ENCODE measurements at regions not wholly inside any gene's neighbourhood (a gene's known extent, or its start where the extent isn't known, plus 50 kb on each side); places are given as distances from the start of the nearest gene placed in this dataset.
A peak's percentile ranks its signal among the peaks of the same experiment; 100 is the strongest.
"Not testable (repeated sequence)": the region's sequence is repeated elsewhere in the genome, so short reads cannot be mapped to it uniquely, and the experiment has no call there.

DNA sequence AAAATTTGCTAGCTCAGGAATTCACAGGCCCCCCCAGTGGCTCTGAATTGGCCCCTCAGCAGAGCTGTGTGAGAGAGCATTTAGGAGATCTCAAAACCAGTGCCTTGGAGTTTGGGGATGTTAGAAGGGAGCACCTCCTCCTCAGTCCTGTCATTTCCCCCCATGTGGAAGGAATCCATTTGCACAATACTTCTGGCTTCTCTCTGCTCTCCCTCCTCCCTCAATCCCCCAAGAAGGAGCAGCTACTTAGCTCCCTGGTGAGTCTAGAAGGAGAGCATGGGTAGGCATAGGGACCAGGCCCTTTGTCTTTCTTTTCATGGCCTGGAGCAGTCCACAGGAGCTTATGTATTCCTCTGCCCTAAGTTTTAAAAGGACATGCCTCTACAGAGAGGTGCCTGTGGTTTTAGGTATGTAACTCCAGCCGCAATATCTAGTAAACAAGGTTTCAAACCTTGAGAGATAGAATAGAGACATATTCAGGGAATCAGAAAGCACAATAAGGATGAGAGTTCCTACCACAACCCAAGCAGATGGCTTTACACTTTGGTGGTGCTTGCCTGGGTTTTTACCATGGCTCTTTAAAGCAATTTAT lies 199.4 kb downstream of the FCRL5 start:
- H3K4me1 ChIP-seq (ENCODE audit: control insufficient read depth in 5 of 5, insufficient read depth in 5 of 5, low read length in 5 of 5): no peaks in the 10 kb centered on the region
- WGBS, 2 donors: 90 to 93% methylated on average over 1 of the region's 1 CpG
- no peak overlapping the region for H3K9ac ChIP-seq (ENCODE audit: insufficient read depth in 1 of 2, low read length in 2 of 2)
- TF ChIP-seq, protein P1, sequence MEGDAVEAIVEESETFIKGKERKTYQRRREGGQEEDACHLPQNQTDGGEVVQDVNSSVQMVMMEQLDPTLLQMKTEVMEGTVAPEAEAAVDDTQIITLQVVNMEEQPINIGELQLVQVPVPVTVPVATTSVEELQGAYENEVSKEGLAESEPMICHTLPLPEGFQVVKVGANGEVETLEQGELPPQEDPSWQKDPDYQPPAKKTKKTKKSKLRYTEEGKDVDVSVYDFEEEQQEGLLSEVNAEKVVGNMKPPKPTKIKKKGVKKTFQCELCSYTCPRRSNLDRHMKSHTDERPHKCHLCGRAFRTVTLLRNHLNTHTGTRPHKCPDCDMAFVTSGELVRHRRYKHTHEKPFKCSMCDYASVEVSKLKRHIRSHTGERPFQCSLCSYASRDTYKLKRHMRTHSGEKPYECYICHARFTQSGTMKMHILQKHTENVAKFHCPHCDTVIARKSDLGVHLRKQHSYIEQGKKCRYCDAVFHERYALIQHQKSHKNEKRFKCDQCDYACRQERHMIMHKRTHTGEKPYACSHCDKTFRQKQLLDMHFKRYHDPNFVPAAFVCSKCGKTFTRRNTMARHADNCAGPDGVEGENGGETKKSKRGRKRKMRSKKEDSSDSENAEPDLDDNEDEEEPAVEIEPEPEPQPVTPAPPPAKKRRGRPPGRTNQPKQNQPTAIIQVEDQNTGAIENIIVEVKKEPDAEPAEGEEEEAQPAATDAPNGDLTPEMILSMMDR (IDR thresholded peaks at IDR 0.05; ENCODE audit: control extremely low read depth, extremely low read depth): no peak
- no peak overlapping the region for H3K4me3 ChIP-seq
- H3K36me3 ChIP-seq (ENCODE audit: control insufficient read depth in 4 of 4, insufficient read depth in 4 of 4, low read length in 4 of 4): no peaks in the 10 kb centered on the region
- no peaks in the 10 kb centered on the region for H3K27me3 ChIP-seq (ENCODE audit: control insufficient read depth in 3 of 3, insufficient read depth in 3 of 3, low read length in 2 of 3)
- DNase-seq (no peak), ATAC-seq (ENCODE audit: insufficient read depth, low FRiP score) (no peak)
- peaks cover 0 to 4% (median 0%) of the 10 kb centered on the region in 4 donors for H3K9me3 ChIP-seq (ENCODE audit: control insufficient read depth in 4 of 4, insufficient read depth in 3 of 4, low read length in 3 of 4)
- H3K27ac ChIP-seq (ENCODE audit: low read depth in 1 of 2, low read length in 1 of 2): no peak overlapping the region

DNA sequence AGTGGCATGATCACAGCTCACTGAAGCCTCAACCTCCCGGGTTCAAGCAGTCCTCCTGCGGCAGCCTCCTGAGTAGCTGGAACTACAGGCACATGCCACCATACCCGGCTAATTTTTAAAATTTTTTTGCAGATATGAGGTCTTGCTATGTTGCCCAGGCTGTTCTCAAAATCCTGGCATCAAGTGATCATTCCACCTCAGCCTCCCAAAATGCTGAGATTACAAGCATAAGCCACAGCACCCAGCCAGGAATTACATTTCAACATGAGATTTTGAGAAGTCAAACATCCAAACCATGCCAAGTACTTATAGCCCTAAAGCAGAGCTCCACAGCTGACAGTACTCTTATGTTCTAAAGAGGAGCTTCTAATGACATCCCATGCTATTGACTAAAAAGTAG lies 200.1 kb downstream of the FCRL5 start:
- Histone ChIP-seq H3K4me1 (ENCODE audit: control insufficient read depth in 5 of 5, insufficient read depth in 5 of 5, low read length in 5 of 5) (no peaks in the 10 kb centered on the region), H3K27me3 (ENCODE audit: control insufficient read depth in 3 of 3, insufficient read depth in 3 of 3, low read length in 2 of 3) (no peaks in the 10 kb centered on the region), H3K36me3 (ENCODE audit: control insufficient read depth in 4 of 4, insufficient read depth in 4 of 4, low read length in 4 of 4) (no peaks in the 10 kb centered on the region), H3K9ac (ENCODE audit: insufficient read depth in 1 of 2, low read length in 2 of 2) (no peak overlapping the region), H3K27ac (ENCODE audit: low read depth in 1 of 2, low read length in 1 of 2) (no peak overlapping the region), H3K4me3 (no peak overlapping the region), H3K9me3 (ENCODE audit: control insufficient read depth in 4 of 4, insufficient read depth in 3 of 4, low read length in 3 of 4) (peaks cover 0 to 7% (median 0%) of the 10 kb centered on the region in 4 donors)
- TF ChIP-seq, protein P1 (IDR thresholded peaks at IDR 0.05; ENCODE audit: control extremely low read depth, extremely low read depth): no peak
- 93 to 95% methylated on average over 3 of the region's 3 CpGs for WGBS, 2 donors
- DNase-seq (no peak), ATAC-seq (ENCODE audit: insufficient read depth, low FRiP score) (no peak)

DNA sequence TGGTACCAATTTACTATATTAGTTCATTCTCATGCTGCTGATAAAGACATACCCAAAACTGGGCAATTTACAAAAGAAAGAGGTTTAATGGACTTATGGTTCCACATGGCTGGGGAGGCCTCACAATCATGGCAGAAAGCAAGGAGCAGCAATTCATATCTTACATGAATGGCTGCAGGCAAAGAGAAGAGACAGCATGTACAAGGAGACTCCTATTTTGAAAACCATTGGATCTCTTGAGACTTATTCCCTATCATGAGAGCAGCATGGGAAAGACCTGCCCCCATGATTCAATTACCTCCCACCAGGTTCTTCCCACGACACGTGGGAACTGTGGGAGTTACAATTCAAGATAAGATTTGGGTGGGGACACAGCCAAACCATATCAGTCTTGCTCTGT lies 200.5 kb downstream of the FCRL5 start:
- WGBS, 2 donors: 85 to 91% methylated on average over 2 of the region's 2 CpGs
- H3K27ac ChIP-seq (ENCODE audit: low read depth in 1 of 2, low read length in 1 of 2); H3K4me1 ChIP-seq (ENCODE audit: control insufficient read depth in 5 of 5, insufficient read depth in 5 of 5, low read length in 5 of 5); ATAC-seq (ENCODE audit: insufficient read depth, low FRiP score); H3K4me3 ChIP-seq; H3K36me3 ChIP-seq (ENCODE audit: control insufficient read depth in 4 of 4, insufficient read depth in 4 of 4, low read length in 4 of 4); DNase-seq; H3K9me3 ChIP-seq (ENCODE audit: control insufficient read depth in 4 of 4, insufficient read depth in 3 of 4, low read length in 3 of 4); H3K27me3 ChIP-seq (ENCODE audit: control insufficient read depth in 3 of 3, insufficient read depth in 3 of 3, low read length in 2 of 3); H3K9ac ChIP-seq (ENCODE audit: insufficient read depth in 1 of 2, low read length in 2 of 2): not testable (repeated sequence)

DNA sequence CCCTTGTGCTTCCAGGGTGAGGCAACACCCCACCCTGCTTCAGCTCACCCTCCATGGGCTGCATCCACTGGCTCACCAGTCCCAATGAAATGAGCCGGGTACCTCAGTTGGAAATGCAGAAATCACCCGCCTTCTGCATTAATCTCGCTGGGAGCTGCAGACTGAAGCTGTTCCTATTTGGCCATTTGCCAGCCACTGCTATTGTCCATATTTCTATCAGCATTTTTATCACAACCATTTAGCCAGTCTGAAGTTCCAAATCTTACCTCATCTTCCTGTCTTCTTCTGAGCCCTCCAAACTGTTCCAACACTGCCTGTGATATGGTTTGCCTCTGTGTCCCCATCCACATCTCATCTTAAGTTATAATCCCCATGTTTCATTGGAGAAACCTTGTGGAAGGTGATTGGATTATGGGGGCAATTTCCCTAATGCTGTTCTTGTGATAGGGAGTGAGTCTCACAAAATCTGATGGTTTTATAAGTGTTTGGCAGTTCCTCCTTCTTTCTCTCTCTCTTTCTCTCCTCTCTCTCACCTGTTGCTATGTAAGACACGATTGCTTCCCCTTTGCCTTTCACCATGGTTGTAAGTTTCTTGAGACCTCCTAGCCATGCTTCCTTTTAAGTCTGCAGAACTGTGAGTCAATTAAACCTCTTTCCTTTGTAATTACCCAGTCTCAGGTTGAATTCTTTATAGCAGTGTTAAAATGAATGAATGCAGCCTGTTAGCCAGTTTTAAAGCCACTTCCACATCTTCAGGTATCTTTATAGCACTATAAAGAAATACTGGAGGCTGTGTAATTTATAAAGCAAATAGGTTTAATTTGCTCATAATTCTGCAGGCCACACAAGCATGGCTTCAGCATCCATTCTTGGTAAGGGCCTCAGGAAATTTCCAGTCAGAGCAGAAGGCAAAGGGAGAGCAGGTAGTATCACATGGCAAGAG lies 203.5 kb downstream of the FCRL5 start:
- no peaks in the 10 kb centered on the region for H3K4me1 ChIP-seq (ENCODE audit: control insufficient read depth in 5 of 5, insufficient read depth in 5 of 5, low read length in 5 of 5)
- H3K27me3 ChIP-seq (ENCODE audit: control insufficient read depth in 3 of 3, insufficient read depth in 3 of 3, low read length in 2 of 3): no peaks in the 10 kb centered on the region
- H3K9me3 ChIP-seq (ENCODE audit: control insufficient read depth in 4 of 4, insufficient read depth in 3 of 4, low read length in 3 of 4): peaks cover 0 to 7% (median 0%) of the 10 kb centered on the region in 4 donors
- no peak overlapping the region for H3K27ac ChIP-seq (ENCODE audit: low read depth in 1 of 2, low read length in 1 of 2)
- no peaks in the 10 kb centered on the region for H3K36me3 ChIP-seq (ENCODE audit: control insufficient read depth in 4 of 4, insufficient read depth in 4 of 4, low read length in 4 of 4)
- DNase-seq (peak in 2 of 3 donors; percentile 10 to 12), ATAC-seq (ENCODE audit: insufficient read depth, low FRiP score) (no peak)
- H3K4me3 ChIP-seq: no peak overlapping the region
- 61 to 69% methylated on average over 4 of the region's 4 CpGs for WGBS, 2 donors
- H3K9ac ChIP-seq (ENCODE audit: insufficient read depth in 1 of 2, low read length in 2 of 2): no peak overlapping the region
- TF ChIP-seq, protein P1 (IDR thresholded peaks at IDR 0.05; ENCODE audit: control extremely low read depth, extremely low read depth): no peak

All from lung (tissue), 11 donors.